Left lung (tissue), 4 donors: ENCODE measurements at regions not wholly inside any gene's neighbourhood (a gene's known extent, or its start where the extent isn't known, plus 50 kb on each side); places are given as distances from the start of the nearest gene placed in this dataset.

Experiments used
- ATAC-seq: fragments of 200-7000 bp; cut with Tn5 transposase; one replicate; pipeline ENCODE4 v1.9.1; 2020; ENCODE audit warnings: moderate library complexity
- DNase-seq, 4 donors: peaks; one replicate each; pipeline ENCODE4 v3.0.0-alpha.2; 2013 to 2020
- H3K27ac ChIP-seq, 2 donors: fragments of 200-600 bp; sonication (generic) in 1 of 2; one replicate each; pipeline versions ENCODE4 v1.5.0 to v1.8.0; 2020 to 2021
- H3K27me3 ChIP-seq, 2 donors: fragments of 200-600 bp; sonication (generic) in 1 of 2; one replicate each; pipeline versions ENCODE4 v1.5.0 to v1.8.0; 2020 to 2021
- H3K36me3 ChIP-seq, 2 donors: fragments of 200-600 bp; sonication (generic) in 1 of 2; one replicate each; pipeline versions ENCODE4 v1.5.0 to v1.8.0; 2020 to 2021
- H3K4me1 ChIP-seq, 2 donors: fragments of 200-600 bp; one replicate each; pipeline ENCODE4 v1.8.0; 2021
- H3K4me3 ChIP-seq, 2 donors: fragments of 200-600 bp; sonication (generic) in 1 of 2; one replicate each; pipeline versions ENCODE4 v1.5.0 to v1.8.0; 2020 to 2021; ENCODE audit warnings: mild to moderate bottlenecking in 1 of 2
- H3K9me3 ChIP-seq, 2 donors: fragments of 200-600 bp; sonication (generic) in 1 of 2; one replicate each; pipeline versions ENCODE4 v1.5.0 to v1.8.0; 2020 to 2021
- intact Hi-C, 2 donors: fragments of 100-400 bp; cut with DNase I; formaldehyde crosslinking; loops; one replicate each; pipeline versions ENCODE4 v1.11.2 to v1.14.2; 2022
- TF ChIP-seq, protein P1 (sequence below), 2 donors: fragments of 200-600 bp; sonication (generic) in 1 of 2; IDR thresholded peaks; one replicate each; pipeline versions ENCODE4 v1.5.0 to v1.8.0; 2021; ENCODE audit warnings: antibody characterized with exemption in 2 of 2
- donor health status: DM: no; HTN: yes; CAD: no.
- donor health status: DM: no; HTN: no; CAD: no.

DNA sequence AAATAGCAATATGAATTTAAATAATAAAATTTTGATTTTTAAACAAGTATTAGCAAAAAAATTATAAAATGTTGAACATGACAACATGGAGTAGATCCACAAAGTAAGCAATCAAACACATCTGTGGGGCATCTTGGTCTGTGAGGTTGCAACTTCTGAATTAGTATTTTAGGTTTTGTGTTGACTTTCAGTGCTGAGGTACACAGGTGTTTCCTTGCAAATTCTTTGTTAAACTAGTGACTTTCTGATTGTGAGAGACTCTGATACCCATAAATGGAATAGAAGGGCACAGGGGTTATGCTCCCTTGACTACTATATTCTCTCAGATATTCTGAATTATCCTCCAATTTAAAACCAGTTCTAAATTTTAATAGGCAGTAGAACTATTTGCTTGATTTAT is 841.7 kb downstream of the CDH8 start:
- H3K27ac ChIP-seq, result no peak overlapping the region
- no peak for ATAC-seq
- H3K36me3 ChIP-seq, result no peaks in the 10 kb centered on the region
- no peak for DNase-seq
- H3K4me3 ChIP-seq, result no peak overlapping the region
- no peaks in the 10 kb centered on the region for H3K27me3 ChIP-seq
- TF ChIP-seq, protein P1, sequence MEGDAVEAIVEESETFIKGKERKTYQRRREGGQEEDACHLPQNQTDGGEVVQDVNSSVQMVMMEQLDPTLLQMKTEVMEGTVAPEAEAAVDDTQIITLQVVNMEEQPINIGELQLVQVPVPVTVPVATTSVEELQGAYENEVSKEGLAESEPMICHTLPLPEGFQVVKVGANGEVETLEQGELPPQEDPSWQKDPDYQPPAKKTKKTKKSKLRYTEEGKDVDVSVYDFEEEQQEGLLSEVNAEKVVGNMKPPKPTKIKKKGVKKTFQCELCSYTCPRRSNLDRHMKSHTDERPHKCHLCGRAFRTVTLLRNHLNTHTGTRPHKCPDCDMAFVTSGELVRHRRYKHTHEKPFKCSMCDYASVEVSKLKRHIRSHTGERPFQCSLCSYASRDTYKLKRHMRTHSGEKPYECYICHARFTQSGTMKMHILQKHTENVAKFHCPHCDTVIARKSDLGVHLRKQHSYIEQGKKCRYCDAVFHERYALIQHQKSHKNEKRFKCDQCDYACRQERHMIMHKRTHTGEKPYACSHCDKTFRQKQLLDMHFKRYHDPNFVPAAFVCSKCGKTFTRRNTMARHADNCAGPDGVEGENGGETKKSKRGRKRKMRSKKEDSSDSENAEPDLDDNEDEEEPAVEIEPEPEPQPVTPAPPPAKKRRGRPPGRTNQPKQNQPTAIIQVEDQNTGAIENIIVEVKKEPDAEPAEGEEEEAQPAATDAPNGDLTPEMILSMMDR (IDR thresholded peaks at IDR 0.05), result no peak
- no peaks in the 10 kb centered on the region for H3K4me1 ChIP-seq
- H3K9me3 ChIP-seq, result no peaks in the 10 kb centered on the region
- intact Hi-C loops, result no loop called here

DNA sequence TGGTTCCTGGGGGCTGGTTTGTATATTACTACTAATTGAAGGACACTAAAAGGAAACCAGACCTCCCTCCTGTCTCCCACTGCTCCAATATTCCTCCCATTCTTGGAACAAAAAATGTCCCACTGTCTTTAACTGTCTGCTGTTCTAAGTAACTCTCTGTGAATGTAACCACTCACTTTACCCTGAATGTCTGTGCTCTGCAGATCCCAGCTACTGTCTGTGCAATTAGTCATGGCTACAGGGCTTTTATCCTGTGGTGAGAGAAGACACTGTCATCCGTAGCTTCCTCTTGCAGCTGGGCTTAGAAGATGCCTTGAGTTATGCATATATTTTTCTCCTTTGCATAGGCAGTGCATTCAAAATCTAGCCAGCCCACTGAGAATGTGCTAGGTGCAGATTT is 853.8 kb downstream of the CDH8 start:
- no peak for ATAC-seq
- Histone ChIP-seq H3K4me1 (no peaks in the 10 kb centered on the region), H3K36me3 (no peaks in the 10 kb centered on the region), H3K27me3 (no peaks in the 10 kb centered on the region), H3K4me3 (no peak overlapping the region), H3K27ac (no peak overlapping the region), H3K9me3 (no peaks in the 10 kb centered on the region)
- intact Hi-C loops, result no loop called here
- no peak for DNase-seq
- TF ChIP-seq, protein P1 (IDR thresholded peaks at IDR 0.05), result no peak

DNA sequence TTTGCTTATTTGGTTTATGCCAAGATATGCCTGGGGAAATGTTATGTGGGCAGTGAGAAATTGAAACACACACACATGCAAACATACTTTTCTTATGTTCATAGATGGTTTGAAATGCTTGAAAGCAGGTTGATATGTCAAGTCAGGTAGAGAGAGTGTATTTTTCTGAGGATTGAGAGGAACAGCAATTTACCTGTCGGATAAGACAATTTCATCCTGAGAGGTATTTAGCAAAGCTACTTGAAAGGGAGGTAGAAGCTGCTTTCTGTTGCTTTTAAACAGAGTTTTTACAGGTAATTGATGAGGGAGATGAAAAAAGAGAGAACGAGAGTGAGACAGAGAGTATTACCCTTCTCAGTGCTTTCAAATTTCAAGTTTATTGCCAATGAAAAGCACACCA is 854.3 kb downstream of the CDH8 start:
- Histone ChIP-seq H3K9me3 (no peaks in the 10 kb centered on the region), H3K4me3 (no peak overlapping the region), H3K36me3 (no peaks in the 10 kb centered on the region), H3K27ac (no peak overlapping the region), H3K4me1 (no peaks in the 10 kb centered on the region), H3K27me3 (no peaks in the 10 kb centered on the region)
- TF ChIP-seq, protein P1 (IDR thresholded peaks at IDR 0.05), result no peak
- intact Hi-C loops, result no loop called here
- no peak for ATAC-seq
- DNase-seq, result no peak

GRCh38 chr16:61179561-61179960 is 856.7 kb downstream of the CDH8 start:
- Histone ChIP-seq H3K4me1 (no peaks in the 10 kb centered on the region), H3K27me3 (no peaks in the 10 kb centered on the region), H3K4me3 (no peak overlapping the region), H3K9me3 (no peaks in the 10 kb centered on the region), H3K27ac (no peak overlapping the region), H3K36me3 (no peaks in the 10 kb centered on the region)
- DNase-seq (peak in 2 of 4 donors; percentile 17 to 60), ATAC-seq (peak; percentile 85)
- intact Hi-C loops, result no loop called here
- TF ChIP-seq, protein P1 (IDR thresholded peaks at IDR 0.05), result no peak

DNA sequence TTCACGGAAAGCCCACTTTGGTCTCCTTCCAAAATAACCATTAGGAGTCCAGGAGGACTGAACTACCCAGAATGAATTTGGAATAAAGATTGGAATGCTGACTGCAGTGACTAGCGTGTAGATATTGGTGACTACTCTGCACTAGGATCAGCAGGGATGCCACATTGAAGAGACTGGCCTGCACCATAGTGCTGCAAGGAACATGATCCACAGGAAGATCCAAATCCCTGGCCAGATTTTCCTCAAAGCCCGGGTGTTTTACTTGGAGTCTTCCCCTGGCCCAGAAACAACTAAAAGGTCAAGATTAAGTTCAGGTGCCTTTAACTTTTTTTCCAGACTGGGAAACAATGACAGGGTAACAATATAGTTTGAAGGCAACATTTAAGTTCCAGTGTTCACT is 870.4 kb downstream of the CDH8 start:
- ATAC-seq (no peak), DNase-seq (no peak)
- intact Hi-C loops, result no loop called here
- H3K36me3 ChIP-seq, result no peaks in the 10 kb centered on the region
- no peak overlapping the region for H3K27ac ChIP-seq
- H3K4me3 ChIP-seq, result no peak overlapping the region
- no peaks in the 10 kb centered on the region for H3K4me1 ChIP-seq
- TF ChIP-seq, protein P1 (IDR thresholded peaks at IDR 0.05), result no peak
- H3K27me3 ChIP-seq, result no peaks in the 10 kb centered on the region
- peaks cover 0 to 8% of the 10 kb centered on the region in 2 donors for H3K9me3 ChIP-seq
